ENCODE measurements at regions not wholly inside any gene's neighbourhood (a gene's known extent, or its start where the extent isn't known, plus 50 kb on each side); places are given as distances from the start of the nearest gene placed in this dataset.
"Not testable (repeated sequence)": the region's sequence is repeated elsewhere in the genome, so short reads cannot be mapped to it uniquely, and the experiment has no call there.

- Histone ChIP-seq H3K23ac (ENCODE audit: low read depth, low read length, poor library complexity) (no peak overlapping the region), H3K9ac (ENCODE audit: low read depth, low read length, poor library complexity) (no peak overlapping the region), H2AFZ (ENCODE audit: low read length) (no peak overlapping the region), H2AK5ac (ENCODE audit: low read depth, low read length) (no peak overlapping the region), H2BK15ac (ENCODE audit: low read length) (no peak overlapping the region), H3K14ac (ENCODE audit: low read length) (no peak overlapping the region), H4K91ac (ENCODE audit: low read depth, low read length, poor library complexity) (no peak overlapping the region), H2BK120ac (ENCODE audit: low read depth, low read length) (no peak overlapping the region), H2BK5ac (ENCODE audit: low read length) (no peak overlapping the region), H3K27me3 (ENCODE audit: control insufficient read depth in 3 of 3, insufficient read depth in 3 of 3, low read depth in 1 of 3, low read length in 3 of 3) (no peaks in the 10 kb centered on the region), H3K18ac (ENCODE audit: low read length) (no peak overlapping the region), H3K4me2 (ENCODE audit: insufficient read depth, low read length, poor library complexity, severe bottlenecking) (no peak overlapping the region), H3K4me3 (ENCODE audit: low read length in 2 of 2) (no peak overlapping the region), H3K9me3 (replicated peaks in 1 of 2; ENCODE audit: control insufficient read depth in 2 of 2, insufficient read depth in 1 of 2, low read depth in 1 of 2, low read length in 2 of 2) (peaks cover 0 to 1% of the 10 kb centered on the region in 2 donors), H3K27ac (replicated peaks; ENCODE audit: low read length) (no peak overlapping the region), H4K8ac (ENCODE audit: low read depth, low read length) (no peak overlapping the region), H3K4ac (ENCODE audit: low read length) (no peak overlapping the region), H3K36me3 (replicated peaks in 1 of 2; ENCODE audit: control insufficient read depth in 2 of 2, insufficient read depth in 2 of 2, low read length in 2 of 2) (no peaks in the 10 kb centered on the region), H3K79me1 (ENCODE audit: low read depth, low read length) (peaks cover 3% of the 10 kb centered on the region), H3K4me1 (ENCODE audit: control insufficient read depth in 2 of 2, insufficient read depth in 1 of 2, low read depth in 1 of 2, low read length in 2 of 2) (no peaks in the 10 kb centered on the region), H2BK12ac (ENCODE audit: low read length) (no peak overlapping the region)
- whole genome bisulfite sequencing, 2 donors (ENCODE audit: extremely low coverage in 2 of 2, insufficient read length in 2 of 2, insufficient replicate concordance in 1 of 2), result no CpG with 5 or more reads among the region's 5 CpGs
- DNase-seq (ENCODE audit: low spot score), result no peak
Observed at GRCh38 chr12:67788118-67788517, 139.6 kb downstream of the DYRK2 start.

GRCh38 chr12:67789266-67789665 is 140.7 kb downstream of the DYRK2 start:
- Histone ChIP-seq H4K91ac (ENCODE audit: low read depth, low read length, poor library complexity) (no peak overlapping the region), H3K4me3 (ENCODE audit: low read length in 2 of 2) (no peak overlapping the region), H2BK12ac (ENCODE audit: low read length) (no peak overlapping the region), H3K9ac (ENCODE audit: low read depth, low read length, poor library complexity) (no peak overlapping the region), H2BK5ac (ENCODE audit: low read length) (no peak overlapping the region), H2BK15ac (ENCODE audit: low read length) (no peak overlapping the region), H2AK5ac (ENCODE audit: low read depth, low read length) (no peak overlapping the region), H3K36me3 (replicated peaks in 1 of 2; ENCODE audit: control insufficient read depth in 2 of 2, insufficient read depth in 2 of 2, low read length in 2 of 2) (no peaks in the 10 kb centered on the region), H3K4me1 (ENCODE audit: control insufficient read depth in 2 of 2, insufficient read depth in 1 of 2, low read depth in 1 of 2, low read length in 2 of 2) (no peaks in the 10 kb centered on the region), H3K14ac (ENCODE audit: low read length) (no peak overlapping the region), H2AFZ (ENCODE audit: low read length) (no peak overlapping the region), H2BK120ac (ENCODE audit: low read depth, low read length) (no peak overlapping the region), H3K4me2 (ENCODE audit: insufficient read depth, low read length, poor library complexity, severe bottlenecking) (no peak overlapping the region), H3K18ac (ENCODE audit: low read length) (no peak overlapping the region), H3K9me3 (replicated peaks in 1 of 2; ENCODE audit: control insufficient read depth in 2 of 2, insufficient read depth in 1 of 2, low read depth in 1 of 2, low read length in 2 of 2) (peaks cover 0 to 1% of the 10 kb centered on the region in 2 donors), H4K8ac (ENCODE audit: low read depth, low read length) (no peak overlapping the region), H3K4ac (ENCODE audit: low read length) (no peak overlapping the region), H3K23ac (ENCODE audit: low read depth, low read length, poor library complexity) (no peak overlapping the region), H3K27ac (replicated peaks; ENCODE audit: low read length) (no peak overlapping the region), H3K27me3 (ENCODE audit: control insufficient read depth in 3 of 3, insufficient read depth in 3 of 3, low read depth in 1 of 3, low read length in 3 of 3) (no peaks in the 10 kb centered on the region), H3K79me1 (ENCODE audit: low read depth, low read length) (peaks cover 3% of the 10 kb centered on the region)
- DNase-seq (ENCODE audit: low spot score), result no peak

GRCh38 chr12:67790660-67791059 is 142.1 kb downstream of the DYRK2 start:
- no peak overlapping the region for H2AK5ac ChIP-seq (ENCODE audit: low read depth, low read length)
- no peak overlapping the region for H3K18ac ChIP-seq (ENCODE audit: low read length)
- H2BK5ac ChIP-seq (ENCODE audit: low read length), result no peak overlapping the region
- peaks cover 0 to 1% of the 10 kb centered on the region in 2 donors for H3K9me3 ChIP-seq (replicated peaks in 1 of 2; ENCODE audit: control insufficient read depth in 2 of 2, insufficient read depth in 1 of 2, low read depth in 1 of 2, low read length in 2 of 2)
- H2BK12ac ChIP-seq (ENCODE audit: low read length), result no peak overlapping the region
- DNase-seq (ENCODE audit: low spot score), result no peak
- H3K9ac ChIP-seq (ENCODE audit: low read depth, low read length, poor library complexity), result peak overlapping the region; percentile 21
- no CpG with 5 or more reads among the region's 2 CpGs for WGBS, 2 donors (ENCODE audit: extremely low coverage in 2 of 2, insufficient read length in 2 of 2, insufficient replicate concordance in 1 of 2)
- H4K91ac ChIP-seq (ENCODE audit: low read depth, low read length, poor library complexity), result no peak overlapping the region
- H3K23ac ChIP-seq (ENCODE audit: low read depth, low read length, poor library complexity), result no peak overlapping the region
- no peak overlapping the region for H2AFZ ChIP-seq (ENCODE audit: low read length)
- H3K4ac ChIP-seq (ENCODE audit: low read length), result no peak overlapping the region
- no peak overlapping the region for H3K27ac ChIP-seq (replicated peaks; ENCODE audit: low read length)
- no peak overlapping the region for H3K14ac ChIP-seq (ENCODE audit: low read length)
- no peaks in the 10 kb centered on the region for H3K27me3 ChIP-seq (ENCODE audit: control insufficient read depth in 3 of 3, insufficient read depth in 3 of 3, low read depth in 1 of 3, low read length in 3 of 3)
- peaks cover 3% of the 10 kb centered on the region for H3K79me1 ChIP-seq (ENCODE audit: low read depth, low read length)
- no peaks in the 10 kb centered on the region for H3K36me3 ChIP-seq (replicated peaks in 1 of 2; ENCODE audit: control insufficient read depth in 2 of 2, insufficient read depth in 2 of 2, low read length in 2 of 2)
- H3K4me2 ChIP-seq (ENCODE audit: insufficient read depth, low read length, poor library complexity, severe bottlenecking), result no peak overlapping the region
- H4K8ac ChIP-seq (ENCODE audit: low read depth, low read length), result no peak overlapping the region
- H2BK120ac ChIP-seq (ENCODE audit: low read depth, low read length), result no peak overlapping the region
- H3K4me3 ChIP-seq (ENCODE audit: low read length in 2 of 2), result no peak overlapping the region
- H2BK15ac ChIP-seq (ENCODE audit: low read length), result no peak overlapping the region
- H3K4me1 ChIP-seq (ENCODE audit: control insufficient read depth in 2 of 2, insufficient read depth in 1 of 2, low read depth in 1 of 2, low read length in 2 of 2), result no peaks in the 10 kb centered on the region

GRCh38 chr12:67791362-67791761 is 142.8 kb downstream of the DYRK2 start:
- not testable (repeated sequence) for H2BK120ac ChIP-seq (ENCODE audit: low read depth, low read length); H2AFZ ChIP-seq (ENCODE audit: low read length); H3K4me2 ChIP-seq (ENCODE audit: insufficient read depth, low read length, poor library complexity, severe bottlenecking); H3K9ac ChIP-seq (ENCODE audit: low read depth, low read length, poor library complexity); H3K4me1 ChIP-seq (ENCODE audit: control insufficient read depth in 2 of 2, insufficient read depth in 1 of 2, low read depth in 1 of 2, low read length in 2 of 2); H3K4ac ChIP-seq (ENCODE audit: low read length); H2BK5ac ChIP-seq (ENCODE audit: low read length); H3K9me3 ChIP-seq (replicated peaks in 1 of 2; ENCODE audit: control insufficient read depth in 2 of 2, insufficient read depth in 1 of 2, low read depth in 1 of 2, low read length in 2 of 2); H3K79me1 ChIP-seq (ENCODE audit: low read depth, low read length); H3K4me3 ChIP-seq (ENCODE audit: low read length in 2 of 2); H2BK12ac ChIP-seq (ENCODE audit: low read length); DNase-seq (ENCODE audit: low spot score); H2AK5ac ChIP-seq (ENCODE audit: low read depth, low read length); H4K91ac ChIP-seq (ENCODE audit: low read depth, low read length, poor library complexity); H4K8ac ChIP-seq (ENCODE audit: low read depth, low read length); H3K27me3 ChIP-seq (ENCODE audit: control insufficient read depth in 3 of 3, insufficient read depth in 3 of 3, low read depth in 1 of 3, low read length in 3 of 3); H3K14ac ChIP-seq (ENCODE audit: low read length); H3K36me3 ChIP-seq (replicated peaks in 1 of 2; ENCODE audit: control insufficient read depth in 2 of 2, insufficient read depth in 2 of 2, low read length in 2 of 2); H2BK15ac ChIP-seq (ENCODE audit: low read length); H3K23ac ChIP-seq (ENCODE audit: low read depth, low read length, poor library complexity); H3K18ac ChIP-seq (ENCODE audit: low read length); H3K27ac ChIP-seq (replicated peaks; ENCODE audit: low read length)
- WGBS, 2 donors (ENCODE audit: extremely low coverage in 2 of 2, insufficient read length in 2 of 2, insufficient replicate concordance in 1 of 2), result no CpG with 5 or more reads among the region's 3 CpGs
